Neural cell (in vitro differentiated cells): ENCODE measurements at regions not wholly inside any gene's neighbourhood (a gene's known extent, or its start where the extent isn't known, plus 50 kb on each side); places are given as distances from the start of the nearest gene placed in this dataset.

Source experiments
- CTCF ChIP-seq: fragments of 450-650 bp; IDR thresholded peaks from 2 replicates; pipeline ENCODE4 v1.5.1; 2014; ENCODE audit warnings: antibody characterized with exemption, mild to moderate bottlenecking, moderate library complexity; ENCODE audit not compliant: poor library complexity, severe bottlenecking
- POLR2AphosphoS5 ChIP-seq: IDR thresholded peaks from 2 replicates; pipeline ENCODE4 v1.6.1; 2012
- SMC3 ChIP-seq: fragments of 450-650 bp; conservative IDR thresholded peaks from 2 replicates; pipeline ENCODE4 v1.6.1; 2014; ENCODE audit warnings: antibody characterized with exemption, mild to moderate bottlenecking, moderate library complexity; ENCODE audit not compliant: poor library complexity
- TAF1 ChIP-seq: IDR thresholded peaks from 2 replicates; pipeline ENCODE4 v1.6.1; 2012; ENCODE audit warnings: low read depth

DNA sequence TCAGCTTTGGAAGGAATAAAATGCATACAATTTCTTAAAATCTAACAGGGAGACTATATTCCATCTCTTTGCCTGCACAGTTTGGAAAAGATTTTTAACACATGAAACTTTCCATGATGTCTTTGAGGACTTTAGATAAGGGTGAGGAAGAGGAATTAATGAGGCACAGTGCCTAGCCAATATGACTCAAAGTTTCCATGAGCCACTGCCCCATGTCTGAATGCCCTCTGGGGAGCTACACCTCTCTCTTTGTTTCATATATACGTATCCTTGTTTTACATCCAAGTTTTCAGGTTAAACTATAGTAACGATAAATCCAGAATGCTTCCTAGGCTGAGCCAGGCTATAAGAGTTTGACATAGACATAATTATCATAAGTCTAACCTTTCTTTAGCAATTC, 349.3 kb upstream of the TLE4 start:
- TF ChIP-seq CTCF (no peak), TAF1 (no peak), POLR2AphosphoS5 (no peak), SMC3 (no peak)
